Spinal cord (tissue), 9 donors: ENCODE measurements at regions not wholly inside any gene's neighbourhood (a gene's known extent, or its start where the extent isn't known, plus 50 kb on each side); places are given as distances from the start of the nearest gene placed in this dataset.

Source experiments
- DNase-seq, 6 donors: peaks; one replicate each; pipeline versions ENCODE4 v3.0.0 to v3.0.0-alpha.2; 2013 to 2015; ENCODE audit warnings: low spot score in 6 of 6, low read depth in 4 of 6
- H3K27ac ChIP-seq: one replicate; pipeline ENCODE4 v1.5.1; 2013; ENCODE audit warnings: low read depth, low read length, control low read depth
- H3K27me3 ChIP-seq: one replicate; pipeline ENCODE4 v1.6.1; 2013; ENCODE audit warnings: low read length; ENCODE audit not compliant: control insufficient read depth, insufficient read depth
- H3K36me3 ChIP-seq: one replicate; pipeline ENCODE4 v1.6.1; 2013; ENCODE audit warnings: low read length; ENCODE audit not compliant: control insufficient read depth, insufficient read depth
- H3K4me1 ChIP-seq: one replicate; pipeline ENCODE4 v1.6.1; 2013; ENCODE audit warnings: low read length; ENCODE audit not compliant: control insufficient read depth, insufficient read depth
- H3K4me3 ChIP-seq: one replicate; pipeline ENCODE4 v1.5.1; 2013; ENCODE audit warnings: low read depth, low read length, control low read depth
- H3K9me3 ChIP-seq: one replicate; pipeline ENCODE4 v1.6.1; 2013; ENCODE audit warnings: low read length; ENCODE audit not compliant: control insufficient read depth, insufficient read depth
- WGBS: methylation state at CpG from one replicate; pipeline ENCODE4 v1.1.5; 2013; ENCODE audit warnings: missing lambda C conversion rate; ENCODE audit not compliant: insufficient coverage; 5-methylcytosine and 5-hydroxymethylcytosine counted together
- donor health status: healthy.

- WGBS, result 96% methylated on average over 3 of the region's 3 CpGs
- Histone ChIP-seq H3K9me3 (no peaks in the 10 kb centered on the region), H3K4me3 (no peak overlapping the region), H3K27ac (no peak overlapping the region), H3K36me3 (no peaks in the 10 kb centered on the region), H3K4me1 (no peaks in the 10 kb centered on the region), H3K27me3 (no peaks in the 10 kb centered on the region)
- peak in 1 of 6 donors; percentile 50 for DNase-seq
Measured at GRCh38 chr12:66058554-66058953, 72.0 kb downstream of the LLPH start.

GRCh38 chr12:66055837-66056319, 74.7 kb downstream of the LLPH start:
- H3K36me3 ChIP-seq, result no peaks in the 10 kb centered on the region
- H3K4me3 ChIP-seq, result no peak overlapping the region
- no peaks in the 10 kb centered on the region for H3K4me1 ChIP-seq
- 60% methylated on average over 1 of the region's 2 CpGs for WGBS
- no peaks in the 10 kb centered on the region for H3K9me3 ChIP-seq
- H3K27me3 ChIP-seq, result no peaks in the 10 kb centered on the region
- no peak overlapping the region for H3K27ac ChIP-seq
- DNase-seq, result no peak

- Histone ChIP-seq H3K9me3 (no peaks in the 10 kb centered on the region), H3K4me1 (no peaks in the 10 kb centered on the region), H3K27ac (no peak overlapping the region), H3K27me3 (no peaks in the 10 kb centered on the region), H3K4me3 (no peak overlapping the region), H3K36me3 (no peaks in the 10 kb centered on the region)
- no CpG with 5 or more reads among the region's 1 CpG for WGBS
- DNase-seq, result no peak
Measured at GRCh38 chr12:66052988-66053615, 77.4 kb downstream of the LLPH start.

- Histone ChIP-seq H3K4me1 (no peaks in the 10 kb centered on the region), H3K36me3 (no peaks in the 10 kb centered on the region), H3K4me3 (no peak overlapping the region), H3K27me3 (no peaks in the 10 kb centered on the region), H3K9me3 (no peaks in the 10 kb centered on the region), H3K27ac (no peak overlapping the region)
- DNase-seq, result no peak
- no CpG with 5 or more reads among the region's 4 CpGs for WGBS
Measured at GRCh38 chr12:66051361-66051760, 79.2 kb downstream of the LLPH start.

GRCh38 chr12:66050610-66051009, 79.9 kb downstream of the LLPH start:
- no peaks in the 10 kb centered on the region for H3K4me1 ChIP-seq
- no CpG with 5 or more reads among the region's 1 CpG for WGBS
- H3K4me3 ChIP-seq, result no peak overlapping the region
- DNase-seq, result no peak
- H3K9me3 ChIP-seq, result no peaks in the 10 kb centered on the region
- H3K27me3 ChIP-seq, result no peaks in the 10 kb centered on the region
- H3K36me3 ChIP-seq, result no peaks in the 10 kb centered on the region
- H3K27ac ChIP-seq, result no peak overlapping the region

- Histone ChIP-seq H3K27ac (no peak overlapping the region), H3K36me3 (no peaks in the 10 kb centered on the region), H3K4me1 (no peaks in the 10 kb centered on the region), H3K4me3 (no peak overlapping the region), H3K27me3 (no peaks in the 10 kb centered on the region), H3K9me3 (no peaks in the 10 kb centered on the region)
- no peak for DNase-seq
Measured at GRCh38 chr12:66050283-66050576, 80.3 kb downstream of the LLPH start.

- H3K4me1 ChIP-seq, result no peaks in the 10 kb centered on the region
- no peak overlapping the region for H3K4me3 ChIP-seq
- no peaks in the 10 kb centered on the region for H3K36me3 ChIP-seq
- H3K27me3 ChIP-seq, result no peaks in the 10 kb centered on the region
- no peak overlapping the region for H3K27ac ChIP-seq
- no peaks in the 10 kb centered on the region for H3K9me3 ChIP-seq
- no peak for DNase-seq
Measured at GRCh38 chr12:66049538-66050282, 80.8 kb downstream of the LLPH start.

GRCh38 chr12:66048835-66049537, 81.6 kb downstream of the LLPH start:
- no peak for DNase-seq
- H3K36me3 ChIP-seq, result no peaks in the 10 kb centered on the region
- no peaks in the 10 kb centered on the region for H3K9me3 ChIP-seq
- H3K27ac ChIP-seq, result no peak overlapping the region
- H3K27me3 ChIP-seq, result no peaks in the 10 kb centered on the region
- no peaks in the 10 kb centered on the region for H3K4me1 ChIP-seq
- WGBS, result 90% methylated on average over 6 of the region's 9 CpGs
- H3K4me3 ChIP-seq, result no peak overlapping the region

GRCh38 chr12:66048218-66048834, 82.2 kb downstream of the LLPH start:
- Histone ChIP-seq H3K4me1 (no peaks in the 10 kb centered on the region), H3K27me3 (no peaks in the 10 kb centered on the region), H3K9me3 (no peaks in the 10 kb centered on the region), H3K4me3 (no peak overlapping the region), H3K36me3 (no peaks in the 10 kb centered on the region), H3K27ac (no peak overlapping the region)
- no peak for DNase-seq
- WGBS, result 93% methylated on average over 5 of the region's 8 CpGs
